ENCODE measurements at regions not wholly inside any gene's neighbourhood (a gene's known extent, or its start where the extent isn't known, plus 50 kb on each side); places are given as distances from the start of the nearest gene placed in this dataset.
A peak's percentile ranks its signal among the peaks of the same experiment; 100 is the strongest.

GRCh38 chr13:107817647-107818287 is 397.6 kb downstream of the LIG4 start:
- TF ChIP-seq CTCF (conservative IDR thresholded peaks at IDR 0.05), result no peak

More at GRCh38 chr13:107817647-107818287, 397.6 kb downstream of the LIG4 start:
- WGBS (ENCODE audit: extremely low coverage, insufficient read length, low lambda C conversion rate), result no CpG with 5 or more reads among the region's 6 CpGs
- no peak overlapping the region for H2BK15ac ChIP-seq (ENCODE audit: low read depth, low read length)
- no peak overlapping the region for H4K8ac ChIP-seq (replicated peaks; ENCODE audit: insufficient read length, low read depth, low read length)
- 0 out of 2 replicates have a peak overlapping the region, but pooled peaks have one; percentile 19 for H3K14ac ChIP-seq (ENCODE audit: insufficient read depth, low read length)
- Mint-ChIP-seq H3K4me1 (peaks cover 36 to 59% of the 10 kb centered on the region in 2 experiments), H3K27ac (peak overlapping the region; percentile 88 to 97 (median 91); a peak in 6 of 7 replicates), H3K27me3 (ENCODE audit: low read depth) (no peaks in the 10 kb centered on the region), H3K4me3 (no peak overlapping the region), H3K9me3 (no peaks in the 10 kb centered on the region), H3K36me3 (ENCODE audit: insufficient read depth in 1 of 3, low read depth in 3 of 3) (no peaks in the 10 kb centered on the region)
- no peak overlapping the region for H2BK5ac ChIP-seq (ENCODE audit: insufficient read length, low read length)
- H2AFZ ChIP-seq (ENCODE audit: low read length), result no peak overlapping the region
- DNase-seq, result no peak
- no peak overlapping the region for H2BK20ac ChIP-seq (ENCODE audit: low read depth, low read length, poor library complexity, severe bottlenecking)
- H3K23ac ChIP-seq (ENCODE audit: insufficient read length, low read depth, low read length), result no peak overlapping the region
- no peak overlapping the region for H3K9ac ChIP-seq (ENCODE audit: extremely low read depth, insufficient read length, low read length)
- H3K4me1 ChIP-seq (ENCODE audit: insufficient read depth, low read length), result peaks cover 5% of the 10 kb centered on the region; the same call in 1 of the 2 replicates
- H4K5ac ChIP-seq (ENCODE audit: insufficient read length, low read depth, low read length), result no peak overlapping the region
- no peak overlapping the region for H3K56ac ChIP-seq (ENCODE audit: insufficient read length, low read depth, low read length)
- H2BK12ac ChIP-seq (ENCODE audit: insufficient read length, low read depth, low read length), result no peak overlapping the region
- H3K79me2 ChIP-seq (ENCODE audit: insufficient read depth, low read length), result no peaks in the 10 kb centered on the region; the same call in 1 of the 2 replicates
- H3K23me2 ChIP-seq (ENCODE audit: insufficient read length, low read depth, low read length, poor library complexity, severe bottlenecking), result no peaks in the 10 kb centered on the region
- H3K27me3 ChIP-seq (ENCODE audit: insufficient read depth, low read length), result no peaks in the 10 kb centered on the region
- H2BK120ac ChIP-seq (ENCODE audit: low read depth, low read length, poor library complexity, severe bottlenecking), result no peak overlapping the region
- no peaks in the 10 kb centered on the region for H3K79me1 ChIP-seq (ENCODE audit: insufficient read depth, low read depth, low read length, poor library complexity, severe bottlenecking)
- no peak overlapping the region for H3K27ac ChIP-seq (ENCODE audit: insufficient read length, low read depth, low read length)
- H2AK5ac ChIP-seq (ENCODE audit: insufficient read length, low read length), result no peak overlapping the region
- peak overlapping the region; percentile 3 for H3K4me2 ChIP-seq (ENCODE audit: insufficient read depth, insufficient read length, low read length)
- no peak overlapping the region for H4K91ac ChIP-seq (ENCODE audit: insufficient read length, low read depth, low read length)
- H3K4ac ChIP-seq (ENCODE audit: low read depth, low read length), result no peak overlapping the region
- H3K18ac ChIP-seq (ENCODE audit: insufficient read length, low read depth, low read length), result no peak overlapping the region
- H4K20me1 ChIP-seq (ENCODE audit: control insufficient read depth, insufficient read depth, insufficient read length), result no peaks in the 10 kb centered on the region
- no peak overlapping the region for H3T11ph ChIP-seq (ENCODE audit: low read length)
- H3K9me3 ChIP-seq (ENCODE audit: control insufficient read depth, low read depth, low read length), result no peaks in the 10 kb centered on the region

Measured in H9 (cell line).